Right lobe of liver (tissue), 6 donors: ENCODE measurements at regions not wholly inside any gene's neighbourhood (a gene's known extent, or its start where the extent isn't known, plus 50 kb on each side); places are given as distances from the start of the nearest gene placed in this dataset.

Experiments used
- ATAC-seq, 4 donors: fragments of 200-7000 bp; cut with Tn5 transposase; one replicate each; pipeline ENCODE4 v1.9.1; 2020; ENCODE audit warnings: mild to moderate bottlenecking in 4 of 4, moderate library complexity in 4 of 4
- DNase-seq, 3 donors: peaks; one replicate each; pipeline ENCODE4 v3.0.0-alpha.2; 2020
- H3K27ac ChIP-seq, 3 donors: fragments of 200-600 bp; one replicate each; pipeline ENCODE4 v1.8.0; 2022
- H3K27me3 ChIP-seq, 2 donors: fragments of 200-600 bp; one replicate each; pipeline ENCODE4 v1.8.0; 2022
- H3K36me3 ChIP-seq, 4 donors: fragments of 200-600 bp; sonication (generic) in 1 of 4; one replicate each; pipeline versions ENCODE4 v1.5.1 to v1.8.0; 2017 to 2022; ENCODE audit warnings: control low read depth in 1 of 4
- H3K4me1 ChIP-seq, 4 donors: fragments of 200-600 bp; sonication (generic) in 1 of 4; one replicate each; pipeline versions ENCODE4 v1.5.1 to v1.8.0; 2017 to 2022; ENCODE audit warnings: control low read depth in 1 of 4
- H3K4me3 ChIP-seq, 3 donors: fragments of 200-600 bp; one replicate each; pipeline ENCODE4 v1.8.0; 2022
- H3K9me3 ChIP-seq, 4 donors: fragments of 200-600 bp; sonication (generic) in 1 of 4; one replicate each; pipeline versions ENCODE4 v1.5.1 to v1.8.0; 2017 to 2022; ENCODE audit warnings: control low read depth in 1 of 4
- POLR2A ChIP-seq: fragments of 450-650 bp; IDR thresholded peaks from one replicate; pipeline ENCODE4 v1.6.1; 2017; ENCODE audit warnings: antibody characterized with exemption, mild to moderate bottlenecking
- WGBS: methylation state at CpG from one replicate; pipeline ENCODE4 v1.1.6; 2018; ENCODE audit warnings: low coverage, low lambda C conversion rate; ENCODE audit not compliant: insufficient coverage; ENCODE audit errors: missing lambda C conversion rate; 5-methylcytosine and 5-hydroxymethylcytosine counted together
- intact Hi-C, 2 donors: fragments of 100-400 bp; cut with DNase I; formaldehyde crosslinking; loops; one replicate each; pipeline versions ENCODE4 v1.11.2 to v1.14.1; 2022
- TF ChIP-seq, protein P1 (sequence below), 4 donors: fragments of 200-600 bp in 3 of 4; fragments of 450-650 bp in 1 of 4; IDR thresholded peaks; one replicate each; pipeline versions ENCODE4 v1.5.1 to v1.8.0; 2016 to 2022; ENCODE audit warnings: antibody characterized with exemption in 4 of 4, mild to moderate bottlenecking in 2 of 4
- donor health status: DM: no; HTN: yes; CAD: no.
- donor health status: DM: no; HTN: no; CAD: no.
- donor health status: DM: no; HTN: no; CAD: no.
- donor health status: DM: no; HTN: yes; CAD: no.
- donor health status: DM: no; HTN: yes; CAD: no.

DNA sequence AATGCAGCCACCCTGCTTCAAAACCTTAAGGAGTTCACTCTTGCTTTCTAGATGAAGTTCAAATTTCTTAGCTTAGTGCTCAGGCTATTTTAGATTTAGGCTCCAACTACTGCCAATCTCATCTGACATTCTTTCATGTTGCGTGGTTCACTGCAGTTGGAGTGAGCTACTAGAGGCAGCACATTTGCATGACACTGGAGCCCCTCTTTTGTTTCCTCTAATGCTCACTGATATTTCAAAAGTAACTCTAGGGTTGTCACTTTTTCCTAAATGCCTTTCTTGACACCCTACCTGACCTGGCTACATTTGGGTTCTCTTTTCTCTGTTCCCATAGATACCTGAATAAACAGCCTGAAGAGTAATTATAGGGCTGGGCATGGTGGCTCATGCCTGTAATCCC is 586.5 kb upstream of the GOT2 start:
- WGBS: 86% methylated on average over 1 of the region's 1 CpG
- Histone ChIP-seq H3K36me3 (no peaks in the 10 kb centered on the region), H3K4me1 (no peaks in the 10 kb centered on the region), H3K27ac (no peak overlapping the region), H3K27me3 (no peaks in the 10 kb centered on the region), H3K4me3 (no peak overlapping the region), H3K9me3 (no peaks in the 10 kb centered on the region)
- DNase-seq (no peak), ATAC-seq (no peak)
- TF ChIP-seq, protein P1, sequence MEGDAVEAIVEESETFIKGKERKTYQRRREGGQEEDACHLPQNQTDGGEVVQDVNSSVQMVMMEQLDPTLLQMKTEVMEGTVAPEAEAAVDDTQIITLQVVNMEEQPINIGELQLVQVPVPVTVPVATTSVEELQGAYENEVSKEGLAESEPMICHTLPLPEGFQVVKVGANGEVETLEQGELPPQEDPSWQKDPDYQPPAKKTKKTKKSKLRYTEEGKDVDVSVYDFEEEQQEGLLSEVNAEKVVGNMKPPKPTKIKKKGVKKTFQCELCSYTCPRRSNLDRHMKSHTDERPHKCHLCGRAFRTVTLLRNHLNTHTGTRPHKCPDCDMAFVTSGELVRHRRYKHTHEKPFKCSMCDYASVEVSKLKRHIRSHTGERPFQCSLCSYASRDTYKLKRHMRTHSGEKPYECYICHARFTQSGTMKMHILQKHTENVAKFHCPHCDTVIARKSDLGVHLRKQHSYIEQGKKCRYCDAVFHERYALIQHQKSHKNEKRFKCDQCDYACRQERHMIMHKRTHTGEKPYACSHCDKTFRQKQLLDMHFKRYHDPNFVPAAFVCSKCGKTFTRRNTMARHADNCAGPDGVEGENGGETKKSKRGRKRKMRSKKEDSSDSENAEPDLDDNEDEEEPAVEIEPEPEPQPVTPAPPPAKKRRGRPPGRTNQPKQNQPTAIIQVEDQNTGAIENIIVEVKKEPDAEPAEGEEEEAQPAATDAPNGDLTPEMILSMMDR (IDR thresholded peaks at IDR 0.05): no peak
- TF ChIP-seq POLR2A: no peak
- intact Hi-C loops: no loop called here

DNA sequence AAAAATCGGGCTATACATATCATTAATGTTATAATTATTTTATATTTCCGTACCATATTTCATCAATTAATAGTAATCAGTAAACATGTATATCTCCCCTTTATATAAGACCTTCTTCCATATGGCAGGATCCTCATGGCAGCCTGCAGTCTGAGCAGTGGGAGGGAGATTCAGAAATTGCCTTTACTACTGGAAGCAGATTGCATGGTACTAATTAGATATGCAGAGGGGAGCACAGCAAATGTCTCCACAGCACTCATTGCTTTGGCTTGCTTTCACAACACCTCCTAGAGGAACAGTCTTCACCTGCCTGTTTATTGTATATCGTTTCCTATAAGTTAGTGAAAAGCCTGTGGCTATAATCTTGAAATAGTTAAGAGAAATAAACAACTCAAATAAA is 585.8 kb upstream of the GOT2 start:
- WGBS: 47% methylated on average over 3 of the region's 3 CpGs
- H3K4me3 ChIP-seq: no peak overlapping the region
- ATAC-seq (no peak), DNase-seq (no peak)
- H3K9me3 ChIP-seq: no peaks in the 10 kb centered on the region
- TF ChIP-seq, protein P1 (IDR thresholded peaks at IDR 0.05): no peak
- TF ChIP-seq POLR2A: no peak
- no peaks in the 10 kb centered on the region for H3K36me3 ChIP-seq
- no peaks in the 10 kb centered on the region for H3K27me3 ChIP-seq
- no peak overlapping the region for H3K27ac ChIP-seq
- H3K4me1 ChIP-seq: no peaks in the 10 kb centered on the region
- intact Hi-C loops: no loop called here

- 50% methylated on average over 4 of the region's 4 CpGs for WGBS
- Histone ChIP-seq H3K4me3 (no peak overlapping the region), H3K27me3 (no peaks in the 10 kb centered on the region), H3K9me3 (no peaks in the 10 kb centered on the region), H3K4me1 (no peaks in the 10 kb centered on the region), H3K36me3 (no peaks in the 10 kb centered on the region), H3K27ac (no peak overlapping the region)
- DNase-seq (no peak), ATAC-seq (no peak)
- intact Hi-C loops: no loop called here
- no peak for TF ChIP-seq POLR2A
- TF ChIP-seq, protein P1 (IDR thresholded peaks at IDR 0.05): no peak
Measured at GRCh38 chr16:59305850-59306249, 571.7 kb upstream of the GOT2 start.

DNA sequence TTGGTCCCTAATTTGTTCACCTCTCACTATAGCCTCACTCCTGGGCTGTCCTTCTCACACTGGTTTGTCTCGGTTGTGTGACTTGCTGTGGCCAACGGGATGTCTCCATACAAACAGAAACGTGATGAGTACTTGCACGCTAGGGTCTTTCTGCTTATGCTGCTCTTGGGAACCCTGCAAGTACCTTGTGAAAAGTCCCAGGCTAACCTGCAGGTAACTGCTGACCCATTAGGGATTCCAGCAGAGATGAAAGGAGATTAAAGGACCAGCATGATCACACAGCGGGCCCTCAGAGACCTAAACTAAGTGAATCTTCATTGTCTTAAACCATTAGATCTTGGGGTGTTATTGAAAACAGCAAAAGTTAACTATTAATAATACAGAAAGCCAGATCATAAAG is 562.8 kb upstream of the GOT2 start:
- no peak overlapping the region for H3K4me3 ChIP-seq
- H3K27me3 ChIP-seq: no peaks in the 10 kb centered on the region
- no peaks in the 10 kb centered on the region for H3K36me3 ChIP-seq
- ATAC-seq: no peak
- TF ChIP-seq POLR2A: no peak
- TF ChIP-seq, protein P1 (IDR thresholded peaks at IDR 0.05): no peak
- H3K4me1 ChIP-seq: no peaks in the 10 kb centered on the region
- 36% methylated on average over 5 of the region's 5 CpGs for WGBS
- DNase-seq: no peak
- intact Hi-C loops: no loop called here
- H3K27ac ChIP-seq: no peak overlapping the region
- H3K9me3 ChIP-seq: no peaks in the 10 kb centered on the region
